HL-60/S4 treated with retinoic acid at 250 ng/mL for 4 days and 3 days (cell line): ENCODE measurements at regions not wholly inside any gene's neighbourhood (a gene's known extent, or its start where the extent isn't known, plus 50 kb on each side); places are given as distances from the start of the nearest gene placed in this dataset.
"Not testable (repeated sequence)": the region's sequence is repeated elsewhere in the genome, so short reads cannot be mapped to it uniquely, and the experiment has no call there.

Source experiments
- in situ Hi-C: fragments of 300-500 bp; cut with MboI; formaldehyde crosslinking; loops from 2 replicates; pipeline ENCODE4 v1.7.0; 2022; ENCODE audit warnings: low sequenced_read_pairs

- in situ Hi-C loops = no loop called here
These were observed 129.8 kb downstream of the S1PR1 start for GRCh38 chr1:101366513-101367215.

DNA sequence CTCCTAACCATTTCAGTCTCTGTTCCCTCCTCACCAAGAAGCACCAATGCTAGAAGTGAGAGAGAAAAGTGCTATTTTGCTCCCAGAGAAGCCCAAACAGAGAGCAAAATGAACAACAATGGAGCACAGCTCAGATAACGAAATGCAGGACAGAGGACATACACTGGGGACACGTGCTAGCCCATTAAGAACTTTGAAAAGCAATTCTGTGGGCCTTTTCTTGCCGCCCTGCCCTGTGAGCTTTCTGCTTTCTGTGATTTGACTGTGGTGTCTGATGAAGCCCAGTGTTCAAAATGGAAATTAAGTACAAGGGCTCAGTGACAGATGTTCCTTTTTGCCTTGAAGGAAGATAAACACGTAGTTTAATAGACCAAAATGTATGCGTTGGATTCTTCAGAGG, 130.8 kb downstream of the S1PR1 start:
- in situ Hi-C loops = no loop called here

- in situ Hi-C loops = no loop called here
These were observed 133.7 kb downstream of the S1PR1 start for GRCh38 chr1:101370488-101370887.

GRCh38 chr1:101371259-101371658, 134.4 kb downstream of the S1PR1 start:
- in situ Hi-C loops = no loop called here

DNA sequence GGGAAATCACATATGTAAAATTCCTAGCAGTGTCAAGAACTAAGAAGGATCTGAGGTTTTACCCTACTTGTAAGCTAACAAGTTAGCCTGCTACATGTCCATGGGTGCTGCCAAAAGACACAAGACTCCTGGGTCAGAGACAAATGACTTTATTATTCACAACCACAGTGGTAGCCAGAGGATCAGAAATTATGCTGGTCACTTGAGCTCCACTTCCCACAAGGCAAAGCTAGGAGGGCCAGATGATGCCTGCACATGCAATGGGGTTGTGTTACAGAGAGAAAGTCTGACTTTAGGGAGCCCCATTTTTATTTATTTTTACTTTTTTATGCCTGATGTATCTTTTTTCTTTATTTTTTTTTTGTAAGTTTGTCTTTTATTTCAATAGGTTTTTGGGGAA, 136.8 kb downstream of the S1PR1 start:
- in situ Hi-C loops = no loop called here

DNA sequence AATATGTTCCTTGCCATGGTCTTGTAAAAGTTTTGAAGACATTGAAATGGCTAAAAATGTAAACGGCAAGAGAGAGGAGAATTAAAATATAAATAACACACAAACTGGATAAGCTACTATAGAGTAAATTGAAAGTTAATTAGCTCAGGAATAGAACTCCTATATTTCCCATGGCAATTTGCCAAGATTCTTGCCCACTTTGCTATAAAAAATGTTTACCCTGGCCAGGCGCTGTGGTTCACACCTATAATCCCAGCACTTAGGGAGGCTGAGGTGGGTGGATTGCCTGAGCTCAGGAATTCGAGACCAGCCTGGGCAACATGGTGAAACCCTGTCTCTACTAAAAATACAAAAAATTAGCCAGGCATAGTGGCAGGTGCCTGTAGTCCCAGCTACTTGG, 138.6 kb downstream of the S1PR1 start:
- in situ Hi-C loops = not testable (repeated sequence)

DNA sequence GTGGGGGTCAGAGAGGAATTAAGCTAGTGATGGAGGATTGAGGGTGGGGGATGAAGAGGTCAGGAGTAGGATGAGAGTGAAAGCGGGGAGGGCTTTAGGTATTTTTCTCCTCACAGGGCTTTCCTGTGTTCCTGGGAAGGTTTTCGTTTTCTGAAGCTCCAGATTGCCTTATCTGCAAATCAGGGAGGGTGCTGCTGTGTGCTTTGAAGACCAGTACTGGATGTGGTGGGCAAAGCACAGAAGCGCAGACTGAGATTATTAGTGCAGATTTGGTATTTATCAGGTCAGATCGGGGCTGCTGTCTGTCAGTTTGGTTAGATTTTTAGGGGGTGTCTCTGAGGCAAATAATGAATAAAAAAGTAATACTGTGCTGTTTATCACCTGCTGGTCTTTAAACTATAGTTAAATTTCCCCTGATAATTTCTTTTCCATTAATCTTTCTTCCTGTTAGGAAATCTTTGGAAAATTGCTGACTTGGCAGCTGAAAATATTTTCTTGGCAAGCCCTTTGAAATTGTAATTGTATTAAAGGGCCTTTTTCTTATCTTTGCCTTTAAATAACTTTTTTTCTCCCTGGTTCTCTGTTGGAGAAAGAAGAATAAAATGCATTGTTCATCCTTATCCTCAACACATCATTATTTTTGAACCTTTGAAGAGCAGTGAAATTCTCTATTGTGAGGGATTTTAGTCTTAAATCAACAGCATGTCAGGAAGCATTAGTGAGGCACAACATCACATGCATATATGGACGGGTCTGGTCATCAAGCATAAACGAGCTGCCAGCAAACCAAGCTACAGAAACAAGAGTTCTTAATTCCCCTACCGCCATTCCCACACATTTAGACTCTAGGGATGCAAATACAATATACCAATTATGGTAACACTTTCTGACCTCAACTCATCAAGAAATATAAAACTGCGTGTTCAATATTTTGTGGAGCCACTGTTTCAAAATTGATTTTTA, 139.6 kb downstream of the S1PR1 start:
- in situ Hi-C loops = no loop called here

GRCh38 chr1:101377084-101377835, 140.4 kb downstream of the S1PR1 start:
- in situ Hi-C loops = no loop called here

GRCh38 chr1:101379037-101379436, 142.2 kb downstream of the S1PR1 start:
- in situ Hi-C loops = no loop called here

DNA sequence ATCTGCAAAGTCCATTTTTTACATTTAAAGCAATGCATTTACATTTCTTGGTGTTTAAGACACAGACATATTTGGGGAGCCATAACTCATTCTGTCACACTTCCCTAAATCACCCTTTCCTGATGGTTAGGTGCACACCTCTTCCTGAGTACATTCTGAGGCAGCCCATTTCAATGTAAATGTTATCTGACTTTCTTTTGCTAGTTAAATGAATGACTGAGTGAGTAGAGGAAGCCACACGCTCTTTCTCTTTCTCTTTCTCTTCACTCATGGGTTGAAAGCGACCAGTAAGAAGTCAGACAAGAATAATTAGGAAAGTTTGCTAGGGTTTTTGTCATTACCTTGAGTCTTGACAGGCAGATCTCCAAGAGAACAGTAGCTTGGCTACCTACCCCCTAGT, 143.1 kb downstream of the S1PR1 start:
- in situ Hi-C loops = no loop called here

- in situ Hi-C loops = no loop called here
These were observed 145.3 kb downstream of the S1PR1 start for GRCh38 chr1:101382135-101382534.

- in situ Hi-C loops = no loop called here
These were observed 152.2 kb downstream of the S1PR1 start for GRCh38 chr1:101388904-101389546.

GRCh38 chr1:101389547-101389929, 152.7 kb downstream of the S1PR1 start:
- in situ Hi-C loops = no loop called here

DNA sequence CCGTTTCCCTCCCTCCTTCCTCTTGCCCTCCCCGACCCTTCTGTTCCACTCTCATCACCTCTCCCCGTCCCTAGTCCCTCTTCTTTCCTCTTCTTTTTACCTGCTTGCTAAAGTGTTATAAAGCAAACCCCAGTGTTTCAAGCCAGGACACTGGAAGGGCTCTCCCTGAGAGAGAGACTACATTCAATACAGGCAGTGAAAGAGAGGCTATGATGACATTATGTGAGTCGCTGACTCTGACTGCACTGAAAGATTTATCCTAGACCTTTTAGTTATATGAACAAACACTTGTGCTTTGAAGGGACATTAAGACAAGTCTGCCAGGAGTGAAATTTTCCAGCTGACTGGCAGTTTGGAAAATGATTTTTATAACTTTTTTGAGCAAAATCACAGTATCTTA, 155.7 kb downstream of the S1PR1 start:
- in situ Hi-C loops = no loop called here

DNA sequence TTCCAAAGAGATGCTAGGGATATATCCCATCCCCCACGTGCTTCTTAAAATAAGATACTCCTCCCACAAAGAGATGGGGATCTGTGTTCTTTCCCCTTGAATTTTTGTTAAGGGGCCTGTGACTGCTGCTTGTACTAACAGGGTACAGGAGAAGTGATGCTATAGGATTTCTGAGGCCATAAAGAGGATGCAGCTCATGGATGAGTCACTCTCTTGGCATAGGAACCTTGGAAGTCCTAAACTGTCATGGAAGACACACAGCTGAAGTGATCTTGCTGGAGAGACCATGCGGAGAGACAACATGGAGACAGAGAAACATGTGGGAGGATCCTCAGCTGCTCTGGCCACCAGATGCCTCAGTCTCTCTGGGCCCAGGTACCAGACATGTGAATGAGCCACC, 157.2 kb downstream of the S1PR1 start:
- in situ Hi-C loops = no loop called here

DNA sequence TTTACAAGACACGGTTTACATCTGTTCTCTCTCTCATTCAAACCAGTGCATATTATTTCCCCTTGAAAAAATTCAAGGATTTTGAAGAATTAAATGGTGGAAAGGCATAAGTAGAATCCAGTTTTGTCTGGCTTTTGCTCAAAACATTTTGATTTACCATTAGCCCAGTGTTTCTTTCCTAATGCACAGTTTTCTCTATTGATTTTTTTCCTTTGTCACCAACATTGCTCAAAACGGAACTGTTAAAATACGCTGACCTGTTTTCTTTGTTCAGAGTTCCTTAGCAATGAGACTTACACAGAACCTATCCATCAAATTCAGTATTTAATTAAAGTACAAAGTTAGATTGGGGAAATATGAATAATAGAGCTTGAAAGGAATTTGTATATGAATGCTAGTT, 162.4 kb downstream of the S1PR1 start:
- in situ Hi-C loops = no loop called here

GRCh38 chr1:101406271-101406670, 169.5 kb downstream of the S1PR1 start:
- in situ Hi-C loops = no loop called here

- in situ Hi-C loops = no loop called here
These were observed 169.9 kb downstream of the S1PR1 start for GRCh38 chr1:101406681-101407080.

DNA sequence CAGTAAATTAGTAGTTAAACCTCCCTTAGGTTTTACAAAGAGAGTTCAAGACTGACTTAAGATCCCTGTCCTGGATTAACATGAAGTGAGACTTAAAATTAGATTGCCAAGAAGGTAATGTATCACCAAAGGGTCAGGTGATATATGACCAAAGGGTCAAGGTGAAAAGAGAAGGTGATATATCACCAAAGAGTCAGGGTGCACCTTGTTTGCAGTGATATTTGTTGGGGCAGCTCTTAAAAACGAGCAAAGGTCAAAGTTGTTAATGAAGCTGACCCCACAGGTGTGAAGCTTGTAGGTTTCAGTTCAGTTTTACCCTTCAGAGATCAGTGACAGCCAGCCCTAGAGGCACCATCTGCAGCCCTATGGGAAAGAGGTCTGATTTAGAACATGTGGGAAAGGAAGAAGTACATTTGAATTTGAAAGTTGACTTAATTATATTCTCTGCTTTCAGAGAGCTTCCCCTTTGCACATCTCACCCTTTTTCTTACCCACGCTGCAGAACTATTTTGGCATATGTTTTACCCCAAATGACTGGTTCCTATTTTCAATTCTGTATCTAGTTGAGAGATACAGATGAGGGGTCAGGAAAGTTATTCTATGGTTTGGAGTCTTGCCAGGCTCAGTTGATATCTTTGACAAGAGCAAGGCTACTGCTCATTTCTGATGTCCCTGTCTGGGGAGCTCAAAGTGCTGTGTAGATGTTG, 170.8 kb downstream of the S1PR1 start:
- in situ Hi-C loops = no loop called here
